HL-60 (cell line): ENCODE measurements at regions not wholly inside any gene's neighbourhood (a gene's known extent, or its start where the extent isn't known, plus 50 kb on each side); places are given as distances from the start of the nearest gene placed in this dataset.
"Not testable (repeated sequence)": the region's sequence is repeated elsewhere in the genome, so short reads cannot be mapped to it uniquely, and the experiment has no call there.

Experiments used
- DNase-seq, 2 experiments: peaks; one replicate each; pipeline ENCODE4 v3.0.0-alpha.2; 2010 to 2020; ENCODE audit warnings: low read depth in 1 of 2, low spot score in 1 of 2
- H3K27ac ChIP-seq: fragments of 250-450 bp; sonication (Bioruptor Pico); replicated peaks from 2 replicates; pipeline ENCODE4 v1.5.1; 2020; ENCODE audit warnings: mild to moderate bottlenecking, moderate library complexity
- H3K27me3 ChIP-seq: fragments of 250-450 bp; sonication (Bioruptor Pico); 2 replicates; pipeline ENCODE4 v1.5.1; 2021; ENCODE audit warnings: mild to moderate bottlenecking, moderate library complexity; ENCODE audit not compliant: insufficient read depth, poor library complexity, severe bottlenecking
- H3K4me3 ChIP-seq: replicated peaks from 2 replicates; pipeline ENCODE4 v1.5.1; 2011; ENCODE audit warnings: mild to moderate bottlenecking, control low read depth, low read length; ENCODE audit not compliant: insufficient read depth
- CTCF ChIP-seq: IDR thresholded peaks from one replicate; pipeline ENCODE4 v1.5.1; 2011; ENCODE audit warnings: low read length, control low read depth, inconsistent platforms; ENCODE audit not compliant: insufficient read depth
- GABPA ChIP-seq: IDR thresholded peaks from 2 replicates; pipeline ENCODE4 v1.6.1; 2012; ENCODE audit warnings: low read depth
- POLR2AphosphoS5 ChIP-seq: IDR thresholded peaks from 2 replicates; pipeline ENCODE4 v1.6.1; 2012; ENCODE audit warnings: low read depth
- REST ChIP-seq: IDR thresholded peaks from 2 replicates; pipeline ENCODE4 v1.6.1; 2012; ENCODE audit warnings: low read depth; ENCODE audit not compliant: insufficient replicate concordance
- SPI1 ChIP-seq: IDR thresholded peaks from 2 replicates; pipeline ENCODE4 v1.6.1; 2012; ENCODE audit warnings: low read depth, mild to moderate bottlenecking, borderline replicate concordance

- Histone ChIP-seq H3K27ac (no peak overlapping the region), H3K27me3 (peaks cover 9% of the 10 kb centered on the region), H3K4me3 (no peak overlapping the region)
- TF ChIP-seq GABPA: no peak
- no peak for TF ChIP-seq POLR2AphosphoS5
- TF ChIP-seq REST: no peak
- no peak for TF ChIP-seq SPI1
- no peak for TF ChIP-seq CTCF
- DNase-seq: no peak
These were observed 64.6 kb upstream of the TARDBP start for GRCh38 chr1:10947691-10948462.

GRCh38 chr1:10948463-10948775 is 64.0 kb upstream of the TARDBP start:
- Histone ChIP-seq H3K27ac (no peak overlapping the region), H3K27me3 (peaks cover 5% of the 10 kb centered on the region), H3K4me3 (no peak overlapping the region)
- TF ChIP-seq POLR2AphosphoS5 (no peak), REST (no peak), GABPA (no peak), CTCF (no peak), SPI1 (no peak)
- no peak for DNase-seq

GRCh38 chr1:10950316-10951172 is 61.9 kb upstream of the TARDBP start:
- no peak for DNase-seq
- H3K27ac ChIP-seq: no peak overlapping the region
- TF ChIP-seq REST: no peak
- no peak for TF ChIP-seq GABPA
- no peak for TF ChIP-seq POLR2AphosphoS5
- H3K4me3 ChIP-seq: no peak overlapping the region
- H3K27me3 ChIP-seq: no peaks in the 10 kb centered on the region

- H3K4me3 ChIP-seq, H3K27ac ChIP-seq, DNase-seq, H3K27me3 ChIP-seq: not testable (repeated sequence)
These were observed 61.2 kb upstream of the TARDBP start for GRCh38 chr1:10951298-10951697.
